ENCODE measurements at regions not wholly inside any gene's neighbourhood (a gene's known extent, or its start where the extent isn't known, plus 50 kb on each side); places are given as distances from the start of the nearest gene placed in this dataset.

DNA sequence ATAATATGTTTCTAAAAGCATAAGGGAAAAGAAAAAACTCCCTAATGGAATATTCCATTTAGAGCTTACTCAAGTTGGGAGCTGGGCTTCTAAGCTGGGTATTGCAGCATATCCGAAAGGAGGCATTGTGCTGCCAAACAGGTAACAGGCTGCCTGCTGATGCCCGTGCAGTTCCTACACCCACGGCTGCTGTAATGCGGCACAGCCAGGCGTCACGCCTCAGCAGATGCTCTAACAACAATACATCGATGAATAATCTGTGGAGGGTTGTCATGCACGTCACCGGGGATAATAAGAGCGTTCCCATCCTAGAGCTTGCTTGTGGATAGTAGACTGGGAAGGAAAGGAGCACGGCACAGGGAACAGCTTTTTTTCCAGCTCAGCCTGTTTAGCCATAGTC, 1582.1 kb upstream of the SLC10A2 start:
- DNase-seq (no peak), ATAC-seq (replicated peaks in 1 of 4) (no peak)

DNA sequence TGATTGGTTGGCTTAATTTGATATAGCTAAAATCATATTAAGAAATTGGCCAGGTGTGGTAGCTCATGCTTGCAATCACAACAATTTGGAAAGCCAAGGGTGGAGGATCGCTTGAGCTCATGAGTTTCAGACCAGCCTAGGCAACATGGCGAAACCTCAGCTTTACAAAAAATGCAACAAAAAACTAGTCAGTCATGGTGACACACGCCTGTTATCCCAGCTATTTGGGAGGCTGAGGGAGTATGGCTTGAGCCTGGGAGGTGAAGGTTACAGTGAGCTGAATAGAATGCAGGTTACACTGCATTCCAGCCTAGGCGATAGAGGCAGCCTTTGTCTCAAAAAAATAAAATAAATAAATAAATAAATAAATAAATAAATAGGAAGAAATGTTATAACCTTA, 1579.6 kb upstream of the SLC10A2 start:
- ChIA-PET CTCF (no interaction called here), POLR2A (no interaction called here)
- Mint-ChIP-seq H3K4me1 (no peaks in the 10 kb centered on the region), H3K4me3 (no peak overlapping the region), H3K36me3 (no peaks in the 10 kb centered on the region), H3K27ac (no peak overlapping the region), H3K9me3 (peaks cover 0 to 3% (median 0%) of the 10 kb centered on the region in 3 donors), H3K27me3 (peaks cover 0 to 5% of the 10 kb centered on the region in 2 donors)
- H3K27ac ChIP-seq (ENCODE audit: low read length) = no peak overlapping the region
- WGBS (ENCODE audit: insufficient coverage) = 100% methylated on average over 1 of the region's 4 CpGs
- no peaks in the 10 kb centered on the region for H3K27me3 ChIP-seq (replicated peaks in 1 of 2; ENCODE audit: control insufficient read depth in 2 of 2, extremely low read depth in 1 of 2, insufficient read depth in 2 of 2, low read length in 1 of 2)
- no peaks in the 10 kb centered on the region for H3K36me3 ChIP-seq (ENCODE audit: control insufficient read depth in 2 of 2, extremely low read depth in 1 of 2, insufficient read depth in 1 of 2, low read length in 1 of 2)
- no peak overlapping the region for H3K4me3 ChIP-seq (ENCODE audit: control insufficient read depth in 1 of 2, extremely low read depth in 1 of 2, low read length in 1 of 2)
- no peaks in the 10 kb centered on the region for H3K9me3 ChIP-seq
- ATAC-seq (replicated peaks in 1 of 4) (no peak), DNase-seq (no peak)
- no peaks in the 10 kb centered on the region for H3K4me1 ChIP-seq (ENCODE audit: control insufficient read depth in 1 of 2, extremely low read depth in 1 of 2, insufficient read depth in 2 of 2, low read length in 2 of 2)

More for the DNA sequence above, 1582.1 kb upstream of the SLC10A2 start:
- CTCF ChIA-PET = no interaction called here
- Mint-ChIP-seq H3K27me3 (peaks cover 0 to 3% of the 10 kb centered on the region in 2 donors), H3K9me3 (peaks cover 0 to 3% (median 0%) of the 10 kb centered on the region in 3 donors), H3K36me3 (no peaks in the 10 kb centered on the region), H3K4me3 (no peak overlapping the region), H3K27ac (no peak overlapping the region), H3K4me1 (no peaks in the 10 kb centered on the region)
- Histone ChIP-seq H3K27ac (ENCODE audit: low read length) (no peak overlapping the region), H3K4me3 (ENCODE audit: control insufficient read depth in 1 of 2, extremely low read depth in 1 of 2, low read length in 1 of 2) (no peak overlapping the region), H3K4me1 (ENCODE audit: control insufficient read depth in 1 of 2, extremely low read depth in 1 of 2, insufficient read depth in 2 of 2, low read length in 2 of 2) (no peaks in the 10 kb centered on the region), H3K36me3 (ENCODE audit: control insufficient read depth in 2 of 2, extremely low read depth in 1 of 2, insufficient read depth in 1 of 2, low read length in 1 of 2) (no peaks in the 10 kb centered on the region), H3K9me3 (no peaks in the 10 kb centered on the region), H3K27me3 (replicated peaks in 1 of 2; ENCODE audit: control insufficient read depth in 2 of 2, extremely low read depth in 1 of 2, insufficient read depth in 2 of 2, low read length in 1 of 2) (no peaks in the 10 kb centered on the region)
- POLR2A ChIA-PET = no interaction called here
- 93% methylated on average over 6 of the region's 11 CpGs for whole genome bisulfite sequencing (ENCODE audit: insufficient coverage)

DNA sequence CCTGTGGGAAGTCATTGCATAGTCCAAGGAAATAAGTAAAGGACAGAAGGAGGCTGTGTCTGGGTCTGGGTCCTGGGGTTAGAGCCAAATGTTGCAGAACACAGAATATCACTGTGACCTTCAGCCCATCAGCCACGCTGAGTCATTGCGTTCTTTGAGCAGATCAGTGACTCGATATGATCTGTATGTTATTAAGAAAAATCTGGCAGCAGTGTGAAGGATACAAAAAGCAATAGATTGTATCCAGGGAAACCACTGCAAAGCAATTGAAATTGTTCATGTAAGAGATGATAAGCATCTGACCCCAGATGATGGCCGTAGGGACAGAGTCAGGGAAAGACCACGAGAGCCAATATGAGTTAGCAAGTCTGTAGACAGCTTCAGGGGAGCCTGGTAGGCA, 1575.1 kb upstream of the SLC10A2 start:
- Histone ChIP-seq H3K36me3 (ENCODE audit: control insufficient read depth in 2 of 2, extremely low read depth in 1 of 2, insufficient read depth in 1 of 2, low read length in 1 of 2) (no peaks in the 10 kb centered on the region), H3K4me1 (ENCODE audit: control insufficient read depth in 1 of 2, extremely low read depth in 1 of 2, insufficient read depth in 2 of 2, low read length in 2 of 2) (no peaks in the 10 kb centered on the region), H3K27ac (ENCODE audit: low read length) (no peak overlapping the region), H3K9me3 (no peaks in the 10 kb centered on the region), H3K27me3 (replicated peaks in 1 of 2; ENCODE audit: control insufficient read depth in 2 of 2, extremely low read depth in 1 of 2, insufficient read depth in 2 of 2, low read length in 1 of 2) (no peaks in the 10 kb centered on the region), H3K4me3 (ENCODE audit: control insufficient read depth in 1 of 2, extremely low read depth in 1 of 2, low read length in 1 of 2) (no peak overlapping the region)
- no peak overlapping the region for H3K27ac Mint-ChIP-seq
- ChIA-PET POLR2A (no interaction called here), CTCF (no interaction called here)
- H3K36me3 Mint-ChIP-seq = no peaks in the 10 kb centered on the region
- H3K4me3 Mint-ChIP-seq = no peak overlapping the region
- H3K9me3 Mint-ChIP-seq = no peaks in the 10 kb centered on the region
- DNase-seq = no peak
- peaks cover 0 to 9% of the 10 kb centered on the region in 2 donors for H3K27me3 Mint-ChIP-seq
- 83% methylated on average over 5 of the region's 5 CpGs for WGBS (ENCODE audit: insufficient coverage)
- ATAC-seq (replicated peaks in 1 of 4) = no peak
- H3K4me1 Mint-ChIP-seq = no peaks in the 10 kb centered on the region

DNA sequence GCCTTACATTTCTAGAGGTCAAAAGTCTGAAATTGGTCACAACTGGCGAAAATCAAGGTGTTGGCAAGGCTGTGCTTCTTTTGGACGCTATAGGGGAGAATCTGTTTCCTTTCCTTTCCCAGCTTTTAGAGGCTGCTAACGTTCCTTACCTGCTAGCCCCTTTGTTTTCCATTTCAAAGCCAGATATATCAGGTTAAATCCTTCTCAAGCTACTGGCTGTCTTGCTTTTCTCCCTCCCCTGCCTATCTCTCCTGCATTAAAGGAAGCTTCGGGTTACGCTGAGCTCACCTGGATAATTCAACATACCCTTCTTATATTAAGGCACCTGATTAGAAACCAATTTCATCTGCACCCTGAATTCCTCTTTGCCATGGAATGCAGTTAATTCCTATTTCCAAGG, 1569.7 kb upstream of the SLC10A2 start:
- no peaks in the 10 kb centered on the region for H3K4me1 ChIP-seq (ENCODE audit: control insufficient read depth in 1 of 2, extremely low read depth in 1 of 2, insufficient read depth in 2 of 2, low read length in 2 of 2)
- DNase-seq = no peak
- 100% methylated on average over 2 of the region's 5 CpGs for WGBS (ENCODE audit: insufficient coverage)
- Mint-ChIP-seq H3K27ac (no peak overlapping the region), H3K4me3 (no peak overlapping the region), H3K4me1 (no peaks in the 10 kb centered on the region), H3K36me3 (no peaks in the 10 kb centered on the region), H3K9me3 (no peaks in the 10 kb centered on the region), H3K27me3 (peaks cover 0 to 8% of the 10 kb centered on the region in 2 donors)
- POLR2A ChIA-PET = no interaction called here
- CTCF ChIA-PET = no interaction called here
- H3K4me3 ChIP-seq (ENCODE audit: control insufficient read depth in 1 of 2, extremely low read depth in 1 of 2, low read length in 1 of 2) = no peak overlapping the region
- ATAC-seq (replicated peaks in 1 of 4) = no peak
- no peaks in the 10 kb centered on the region for H3K36me3 ChIP-seq (ENCODE audit: control insufficient read depth in 2 of 2, extremely low read depth in 1 of 2, insufficient read depth in 1 of 2, low read length in 1 of 2)
- H3K9me3 ChIP-seq = no peaks in the 10 kb centered on the region
- H3K27ac ChIP-seq (ENCODE audit: low read length) = no peak overlapping the region
- H3K27me3 ChIP-seq (replicated peaks in 1 of 2; ENCODE audit: control insufficient read depth in 2 of 2, extremely low read depth in 1 of 2, insufficient read depth in 2 of 2, low read length in 1 of 2) = no peaks in the 10 kb centered on the region

DNA sequence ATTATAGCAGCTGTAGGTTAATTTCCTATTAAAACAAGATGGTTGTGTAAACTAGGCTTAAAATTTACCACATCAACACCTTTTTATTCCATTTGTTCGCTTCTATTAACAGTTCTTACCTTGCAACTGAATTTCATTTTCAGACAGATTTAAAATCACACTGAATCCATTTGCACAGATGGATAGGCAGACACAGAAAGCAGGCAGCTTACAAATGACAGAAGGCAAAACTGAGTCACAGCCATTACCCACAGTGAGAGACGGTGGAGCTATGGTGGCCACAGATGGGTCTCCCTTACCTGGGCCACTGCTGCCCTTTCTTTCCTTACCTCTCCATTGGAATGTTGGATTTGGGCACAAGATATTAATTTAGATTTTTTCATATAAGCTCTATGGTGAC, 1567.8 kb upstream of the SLC10A2 start:
- ChIA-PET CTCF (no interaction called here), POLR2A (no interaction called here)
- DNase-seq = no peak
- H3K27ac Mint-ChIP-seq = no peak overlapping the region
- Histone ChIP-seq H3K27ac (ENCODE audit: low read length) (no peak overlapping the region), H3K4me3 (ENCODE audit: control insufficient read depth in 1 of 2, extremely low read depth in 1 of 2, low read length in 1 of 2) (no peak overlapping the region), H3K27me3 (replicated peaks in 1 of 2; ENCODE audit: control insufficient read depth in 2 of 2, extremely low read depth in 1 of 2, insufficient read depth in 2 of 2, low read length in 1 of 2) (no peaks in the 10 kb centered on the region), H3K4me1 (ENCODE audit: control insufficient read depth in 1 of 2, extremely low read depth in 1 of 2, insufficient read depth in 2 of 2, low read length in 2 of 2) (no peaks in the 10 kb centered on the region), H3K9me3 (no peaks in the 10 kb centered on the region), H3K36me3 (ENCODE audit: control insufficient read depth in 2 of 2, extremely low read depth in 1 of 2, insufficient read depth in 1 of 2, low read length in 1 of 2) (no peaks in the 10 kb centered on the region)
- no peaks in the 10 kb centered on the region for H3K4me1 Mint-ChIP-seq
- no peak for ATAC-seq (replicated peaks in 1 of 4)
- H3K36me3 Mint-ChIP-seq = no peaks in the 10 kb centered on the region
- no peak overlapping the region for H3K4me3 Mint-ChIP-seq
- WGBS (ENCODE audit: insufficient coverage) = 100% methylated on average over 1 of the region's 2 CpGs
- no peaks in the 10 kb centered on the region for H3K27me3 Mint-ChIP-seq
- no peaks in the 10 kb centered on the region for H3K9me3 Mint-ChIP-seq

DNA sequence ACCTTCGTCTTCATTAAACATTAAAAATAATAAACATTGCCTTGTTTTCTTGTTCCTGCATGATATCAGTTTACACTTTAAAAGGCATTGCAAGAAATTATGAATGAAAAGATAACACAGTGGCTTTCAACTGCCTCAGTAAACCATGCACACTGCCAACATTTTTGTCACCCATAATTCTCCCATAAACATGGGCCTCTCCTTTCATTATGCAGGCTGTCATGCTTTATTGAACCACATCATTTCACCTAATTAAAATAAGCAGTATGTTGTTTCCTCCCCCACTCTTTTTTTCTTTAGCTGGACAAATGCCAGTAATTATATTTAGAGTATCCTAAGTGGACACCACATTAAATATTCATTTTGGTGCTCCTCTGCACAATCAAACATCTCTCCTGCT, 1566.5 kb upstream of the SLC10A2 start:
- Histone ChIP-seq H3K27ac (ENCODE audit: low read length) (no peak overlapping the region), H3K4me3 (ENCODE audit: control insufficient read depth in 1 of 2, extremely low read depth in 1 of 2, low read length in 1 of 2) (no peak overlapping the region), H3K9me3 (no peaks in the 10 kb centered on the region), H3K4me1 (ENCODE audit: control insufficient read depth in 1 of 2, extremely low read depth in 1 of 2, insufficient read depth in 2 of 2, low read length in 2 of 2) (no peaks in the 10 kb centered on the region), H3K27me3 (replicated peaks in 1 of 2; ENCODE audit: control insufficient read depth in 2 of 2, extremely low read depth in 1 of 2, insufficient read depth in 2 of 2, low read length in 1 of 2) (no peaks in the 10 kb centered on the region), H3K36me3 (ENCODE audit: control insufficient read depth in 2 of 2, extremely low read depth in 1 of 2, insufficient read depth in 1 of 2, low read length in 1 of 2) (no peaks in the 10 kb centered on the region)
- no peaks in the 10 kb centered on the region for H3K9me3 Mint-ChIP-seq
- no peaks in the 10 kb centered on the region for H3K4me1 Mint-ChIP-seq
- no peak overlapping the region for H3K27ac Mint-ChIP-seq
- H3K4me3 Mint-ChIP-seq = no peak overlapping the region
- no peak for ATAC-seq (replicated peaks in 1 of 4)
- POLR2A ChIA-PET = no interaction called here
- H3K27me3 Mint-ChIP-seq = no peaks in the 10 kb centered on the region
- no peak for DNase-seq
- CTCF ChIA-PET = no interaction called here
- no CpG with 5 or more reads among the region's 1 CpG for WGBS (ENCODE audit: insufficient coverage)
- no peaks in the 10 kb centered on the region for H3K36me3 Mint-ChIP-seq

DNA sequence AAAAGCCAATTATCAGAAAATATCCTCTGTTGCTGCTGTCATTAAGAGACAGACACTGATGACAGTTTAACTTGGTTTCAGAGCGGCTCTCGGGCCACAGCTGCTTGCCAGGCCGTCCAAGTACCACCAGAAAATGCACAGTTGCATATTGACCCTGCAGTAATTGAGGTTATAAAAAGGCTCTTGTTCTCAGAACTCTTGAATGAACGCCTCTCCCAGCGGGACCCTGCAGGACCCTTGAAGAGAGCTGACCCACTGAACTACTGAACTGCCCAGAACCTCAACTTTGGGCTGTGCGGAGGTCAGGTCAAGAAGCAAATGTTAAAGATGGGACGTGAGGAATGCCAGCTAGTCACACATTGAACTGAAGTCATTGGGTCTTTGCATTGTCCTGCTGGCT, 1559.0 kb upstream of the SLC10A2 start:
- Histone ChIP-seq H3K9me3 (no peaks in the 10 kb centered on the region), H3K4me3 (ENCODE audit: control insufficient read depth in 1 of 2, extremely low read depth in 1 of 2, low read length in 1 of 2) (no peak overlapping the region), H3K27me3 (replicated peaks in 1 of 2; ENCODE audit: control insufficient read depth in 2 of 2, extremely low read depth in 1 of 2, insufficient read depth in 2 of 2, low read length in 1 of 2) (no peaks in the 10 kb centered on the region), H3K27ac (ENCODE audit: low read length) (no peak overlapping the region), H3K4me1 (ENCODE audit: control insufficient read depth in 1 of 2, extremely low read depth in 1 of 2, insufficient read depth in 2 of 2, low read length in 2 of 2) (no peaks in the 10 kb centered on the region), H3K36me3 (ENCODE audit: control insufficient read depth in 2 of 2, extremely low read depth in 1 of 2, insufficient read depth in 1 of 2, low read length in 1 of 2) (no peaks in the 10 kb centered on the region)
- 68% methylated on average over 6 of the region's 7 CpGs for WGBS (ENCODE audit: insufficient coverage)
- Mint-ChIP-seq H3K4me1 (no peaks in the 10 kb centered on the region), H3K36me3 (no peaks in the 10 kb centered on the region), H3K27ac (no peak overlapping the region), H3K9me3 (no peaks in the 10 kb centered on the region), H3K27me3 (no peaks in the 10 kb centered on the region), H3K4me3 (no peak overlapping the region)
- ChIA-PET CTCF (no interaction called here), POLR2A (no interaction called here)
- DNase-seq (no peak), ATAC-seq (replicated peaks in 1 of 4) (no peak)
